Stimulated activated CD8-positive, alpha-beta memory T cell treated with anti-CD3 and anti-CD28 coated beads, Interleukin-7, amount 100 ng/mL, for 1 hour (primary cell): ENCODE measurements at regions not wholly inside any gene's neighbourhood (a gene's known extent, or its start where the extent isn't known, plus 50 kb on each side); places are given as distances from the start of the nearest gene placed in this dataset.
"Not testable (repeated sequence)": the region's sequence is repeated elsewhere in the genome, so short reads cannot be mapped to it uniquely, and the experiment has no call there.

Source experiments
- DNase-seq, 2 donors: peaks; one replicate each; pipeline ENCODE4 v3.0.0-alpha.2; 2020; ENCODE audit warnings: low read depth in 2 of 2

DNA sequence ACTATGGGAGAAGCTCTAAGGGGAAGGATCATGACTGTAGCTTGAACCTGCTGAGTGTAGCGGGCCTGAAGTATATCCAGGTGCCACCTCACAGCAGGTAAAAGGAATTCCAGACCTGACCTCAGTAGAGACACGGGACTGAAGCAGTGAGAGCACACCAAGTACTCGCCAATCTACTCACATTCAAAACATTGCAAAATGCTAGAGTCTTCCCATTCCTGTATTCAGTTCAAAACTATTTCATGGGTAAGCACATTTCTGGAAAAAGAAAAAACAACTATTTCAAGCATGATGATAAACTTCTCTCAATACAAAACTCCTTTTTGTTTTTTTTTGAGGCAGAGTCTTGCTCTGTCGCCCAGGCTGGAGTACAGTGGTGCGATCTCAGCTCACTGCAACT, 121.9 kb upstream of the AUTS2 start:
- DNase-seq: no peak

DNA sequence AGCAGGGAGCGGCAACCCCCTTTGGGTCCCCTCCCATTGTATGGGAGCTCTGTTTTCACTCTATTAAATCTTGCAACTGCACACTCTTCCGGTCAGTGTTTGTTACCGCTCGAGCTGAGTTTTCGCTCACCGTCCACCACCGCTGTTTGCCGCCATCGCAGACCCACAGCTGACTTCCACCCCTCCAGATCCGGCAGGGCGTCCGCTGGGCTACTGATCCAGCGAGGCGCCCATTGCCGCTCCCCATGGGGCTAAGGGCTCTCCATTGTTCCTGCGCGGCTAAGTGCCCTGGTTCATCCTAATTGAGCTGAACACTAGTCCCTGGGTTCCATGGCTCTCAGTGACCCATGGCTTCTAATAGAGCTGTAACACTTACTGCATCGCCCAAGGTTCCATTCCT, 115.6 kb upstream of the AUTS2 start:
- DNase-seq: no peak

DNA sequence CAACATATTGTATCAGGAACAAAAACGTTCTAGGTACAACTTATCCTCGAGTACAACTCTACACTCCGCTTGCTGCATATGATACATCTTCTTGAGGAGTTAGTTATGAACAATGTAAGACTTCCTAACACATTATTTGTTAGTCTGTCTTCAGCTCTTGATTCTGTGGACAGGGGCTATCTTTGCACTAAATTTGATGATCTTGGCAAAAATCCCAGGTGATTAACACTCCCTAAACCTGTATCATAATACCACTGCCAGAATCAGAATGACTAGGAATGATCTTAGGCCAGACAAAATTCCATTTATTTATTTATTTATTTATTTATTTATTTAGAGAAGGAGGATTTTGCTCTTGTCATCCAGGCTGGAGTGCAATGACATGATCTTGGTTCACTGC, 108.7 kb upstream of the AUTS2 start:
- no peak for DNase-seq

DNA sequence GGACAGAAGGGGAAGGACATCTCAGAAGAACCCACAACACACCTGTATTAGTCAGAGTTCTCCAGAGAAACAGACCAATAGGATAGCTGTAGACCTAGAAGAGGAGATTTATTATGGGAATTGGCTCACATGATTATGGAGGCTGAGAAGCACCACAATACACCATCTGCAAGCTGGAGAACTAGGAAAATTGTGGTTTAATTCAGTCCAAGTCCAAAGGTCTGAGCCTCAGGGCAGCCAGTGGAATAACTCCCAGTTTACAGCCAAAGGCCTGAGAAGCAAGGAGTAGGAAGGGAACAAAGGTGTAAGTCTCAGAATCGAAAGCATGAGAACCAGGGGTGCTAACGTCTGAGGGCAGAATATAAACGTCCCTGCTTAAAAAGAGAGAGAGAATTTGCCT, 99.6 kb upstream of the AUTS2 start:
- no peak for DNase-seq

DNA sequence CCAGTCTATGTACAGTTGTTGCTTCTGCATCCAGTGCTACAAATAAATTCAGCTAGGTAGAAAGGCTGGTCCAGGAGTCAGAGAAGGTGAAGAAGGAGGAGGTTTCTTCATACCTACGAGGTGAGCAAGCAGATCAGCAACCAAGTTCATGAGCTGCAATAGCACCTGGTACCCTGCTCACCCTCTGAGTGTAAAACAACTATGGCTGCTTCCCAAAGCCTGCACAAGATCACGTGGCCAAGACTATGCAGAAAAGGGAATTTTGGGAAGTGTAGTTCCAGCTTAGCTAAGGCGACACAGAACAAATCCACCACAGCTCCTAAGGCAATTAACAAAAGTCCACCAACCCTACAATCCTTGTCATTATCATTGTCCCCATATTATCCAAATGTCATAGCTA, 95.9 kb upstream of the AUTS2 start:
- DNase-seq: no peak

DNA sequence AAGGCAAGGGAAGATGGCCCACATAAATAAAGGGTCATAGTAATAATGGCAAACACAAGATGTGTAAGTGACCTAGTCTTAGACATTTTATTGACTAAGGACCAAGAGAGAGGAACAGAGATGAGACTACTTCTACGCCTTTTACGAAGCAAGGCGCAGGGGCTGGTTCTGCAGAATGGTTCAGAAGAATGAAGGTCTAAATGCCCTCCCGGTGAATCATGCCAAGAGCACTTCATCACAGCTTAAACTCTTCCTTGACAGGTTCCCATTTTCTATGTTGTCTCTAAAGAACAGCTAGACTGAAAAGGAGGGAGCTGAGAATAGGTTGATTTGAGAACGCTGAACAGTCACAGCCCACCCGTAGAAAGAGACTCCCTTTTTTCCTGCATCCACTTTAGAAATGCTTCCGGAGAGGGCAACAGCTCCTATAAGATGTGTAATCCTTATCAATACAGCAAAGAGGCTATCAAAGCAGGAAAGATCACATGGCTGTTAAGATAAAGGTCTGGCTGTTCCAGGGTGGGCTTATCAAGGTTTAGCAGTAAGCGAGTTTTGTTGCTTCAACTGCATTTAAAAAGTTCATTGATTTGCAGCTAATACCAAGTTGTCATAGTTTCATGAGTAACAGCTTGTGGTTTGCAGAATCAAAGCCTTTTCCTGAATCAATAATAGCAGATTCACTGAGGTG, 93.4 kb upstream of the AUTS2 start:
- DNase-seq: no peak

DNA sequence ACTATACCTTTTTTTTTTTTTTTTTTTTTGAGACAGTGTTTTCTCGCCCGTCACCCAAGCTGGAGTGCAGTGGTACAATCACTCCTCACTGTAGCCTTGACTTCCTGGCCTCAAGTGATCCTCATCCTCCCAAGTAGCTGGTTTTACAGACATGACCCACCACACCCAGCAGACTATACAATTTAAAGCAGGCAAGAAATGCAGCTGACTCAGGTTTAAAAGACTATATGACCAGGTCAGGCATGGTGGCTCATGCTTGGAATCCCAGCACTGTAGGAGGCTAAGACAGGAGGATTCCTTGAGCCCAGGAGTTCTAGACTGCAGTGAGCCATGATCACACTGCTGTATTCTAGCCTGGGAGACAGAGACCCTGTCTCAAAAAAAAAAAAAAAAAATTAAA, 89.5 kb upstream of the AUTS2 start:
- DNase-seq: no peak

DNA sequence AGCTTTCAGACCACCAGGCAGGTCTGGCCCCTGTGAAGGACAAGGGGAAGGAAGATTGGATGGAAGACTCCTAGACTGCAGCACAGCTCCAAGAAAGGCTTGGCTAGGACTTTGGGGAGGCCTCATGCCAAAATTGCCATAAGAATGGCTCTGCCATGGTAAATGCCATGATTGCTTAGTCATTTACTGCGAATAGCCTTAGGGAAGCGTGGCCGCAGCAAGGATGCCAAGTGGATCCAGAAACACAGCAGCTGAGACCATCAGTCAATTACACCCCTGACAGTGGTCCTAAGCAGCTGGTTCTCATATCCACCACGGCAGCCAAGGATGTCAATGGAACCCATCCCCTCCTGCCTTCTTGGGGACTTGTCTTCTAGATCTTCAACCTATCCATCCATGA, 88.2 kb upstream of the AUTS2 start:
- DNase-seq: no peak

DNA sequence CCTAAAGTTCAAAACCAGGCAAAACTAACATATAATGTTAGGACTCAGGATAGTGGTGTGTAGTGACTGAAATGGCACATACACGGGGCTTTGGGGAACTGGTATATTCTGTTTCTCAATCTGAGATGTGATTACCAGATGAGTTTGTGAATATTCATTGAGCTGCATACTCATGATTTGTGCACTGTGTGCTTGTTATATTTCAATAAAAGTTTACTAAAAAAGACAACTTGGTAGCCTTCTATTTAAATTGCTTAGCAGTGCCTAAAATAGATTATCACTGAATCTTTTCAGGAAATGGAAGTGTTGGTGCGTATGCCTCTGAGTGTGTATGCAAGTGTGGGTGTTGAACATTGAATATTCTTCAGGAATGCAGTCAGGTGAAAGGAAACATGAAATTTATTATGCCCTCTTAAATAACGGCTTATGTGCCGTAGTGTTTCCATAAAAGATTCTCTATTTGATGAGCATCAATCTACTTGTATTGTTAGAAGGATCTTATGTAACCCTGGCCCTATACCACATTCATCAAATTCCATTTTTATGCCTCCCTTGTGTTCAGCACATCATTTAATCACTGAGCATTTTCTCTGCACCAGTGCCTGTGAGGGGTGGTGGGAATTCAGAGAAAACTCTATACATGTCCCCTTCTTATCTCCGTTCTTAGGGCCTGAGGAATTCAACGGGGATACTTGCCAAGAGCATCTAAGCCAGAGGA, 82.6 kb upstream of the AUTS2 start:
- no peak for DNase-seq

DNA sequence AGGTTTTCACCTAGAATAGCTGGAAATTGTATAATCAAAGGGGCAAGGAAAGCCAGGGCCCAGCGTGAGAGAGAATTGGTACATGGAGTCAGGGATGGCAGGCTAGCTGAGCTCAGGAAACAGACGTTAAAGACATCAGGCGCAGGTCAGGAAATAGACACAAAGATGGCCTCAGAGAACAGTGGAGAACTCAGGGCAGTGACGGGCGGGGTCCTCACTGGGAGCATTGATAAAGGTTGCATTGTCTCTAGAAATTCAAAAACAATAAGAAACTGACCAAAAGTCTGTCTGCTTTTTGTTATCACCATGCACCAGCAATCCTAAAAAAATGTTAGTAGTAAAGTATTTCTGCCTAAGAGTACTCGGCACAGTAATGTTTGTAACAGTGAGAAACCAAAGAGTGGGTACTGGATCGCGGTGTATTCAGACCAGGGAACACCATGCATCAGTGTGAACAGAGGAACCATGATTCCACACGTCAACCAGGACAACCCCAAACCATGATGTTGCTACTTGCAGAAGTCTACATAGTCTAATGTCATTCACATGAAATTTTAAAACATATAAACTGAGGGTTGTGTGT, 81.9 kb upstream of the AUTS2 start:
- DNase-seq: no peak

DNA sequence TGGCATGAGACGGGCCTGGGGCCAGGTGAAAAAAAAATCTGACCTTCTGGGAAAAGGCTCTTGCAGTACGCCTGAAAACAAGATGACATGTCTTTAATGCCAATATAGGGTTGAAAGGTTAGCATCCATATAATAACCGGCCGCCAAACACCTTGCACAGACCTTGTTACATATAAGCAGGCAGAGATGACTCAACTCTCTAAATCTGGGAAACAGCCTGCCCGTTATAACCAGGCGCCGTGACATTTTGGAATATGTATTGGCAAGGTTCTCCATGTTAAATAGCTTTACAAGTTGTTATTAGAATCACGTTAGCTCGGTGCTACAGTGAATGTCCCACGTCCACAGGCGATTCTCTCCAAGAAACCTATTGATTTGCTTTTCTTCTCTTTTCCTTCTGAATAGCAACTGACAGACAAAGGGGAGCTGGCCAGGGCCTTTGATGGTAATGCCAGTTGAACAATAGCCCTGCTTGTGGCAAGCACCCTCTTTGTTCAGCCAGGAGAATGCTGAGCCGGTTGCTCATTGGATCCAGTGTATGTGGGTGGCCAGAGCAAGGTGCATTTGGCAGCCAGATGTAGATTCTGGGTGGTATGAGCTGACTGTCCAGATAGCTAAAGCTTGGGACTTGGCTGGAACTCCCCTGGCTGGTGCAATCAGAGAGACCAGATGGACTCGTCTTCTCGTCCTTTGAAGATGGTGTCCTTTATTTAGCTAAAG, 80.1 kb upstream of the AUTS2 start:
- no peak for DNase-seq

DNA sequence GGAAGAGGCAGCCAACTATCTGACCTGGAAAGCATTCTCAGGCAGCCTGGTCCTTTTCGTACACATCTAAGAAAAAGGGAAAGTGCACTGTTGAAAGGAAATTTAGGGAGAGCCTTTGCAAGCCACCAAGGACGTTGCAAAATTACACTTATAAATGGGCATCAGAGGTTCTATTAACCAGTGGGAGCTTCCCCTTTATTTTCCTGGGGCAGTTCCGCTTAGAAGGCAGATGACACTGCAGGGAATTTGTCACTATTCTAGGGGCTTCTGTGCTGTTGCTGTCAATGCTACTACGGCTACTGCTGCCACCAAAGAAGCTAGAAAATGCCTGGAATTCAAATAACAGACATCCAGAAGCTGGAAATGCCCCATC, 79.6 kb upstream of the AUTS2 start:
- no peak for DNase-seq

DNA sequence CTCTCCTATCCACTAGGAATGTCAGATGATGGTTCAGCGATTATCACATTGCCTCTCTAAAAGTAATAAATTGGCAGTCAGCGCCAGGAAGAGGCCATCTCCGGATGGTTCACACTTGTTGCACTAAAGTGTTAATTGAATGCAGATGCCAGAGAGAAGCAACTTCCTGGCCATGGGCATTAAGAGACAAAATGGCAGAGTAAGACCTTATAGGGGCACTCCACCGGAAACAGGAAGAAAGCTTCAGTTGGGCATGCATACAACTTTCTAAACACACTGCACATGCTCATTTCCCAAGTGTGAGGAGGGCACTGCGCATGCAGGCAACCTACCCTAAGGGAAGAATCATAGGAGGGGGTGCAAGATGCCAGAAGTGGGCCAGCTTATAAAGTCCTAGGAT, 71.7 kb upstream of the AUTS2 start:
- no peak for DNase-seq

DNA sequence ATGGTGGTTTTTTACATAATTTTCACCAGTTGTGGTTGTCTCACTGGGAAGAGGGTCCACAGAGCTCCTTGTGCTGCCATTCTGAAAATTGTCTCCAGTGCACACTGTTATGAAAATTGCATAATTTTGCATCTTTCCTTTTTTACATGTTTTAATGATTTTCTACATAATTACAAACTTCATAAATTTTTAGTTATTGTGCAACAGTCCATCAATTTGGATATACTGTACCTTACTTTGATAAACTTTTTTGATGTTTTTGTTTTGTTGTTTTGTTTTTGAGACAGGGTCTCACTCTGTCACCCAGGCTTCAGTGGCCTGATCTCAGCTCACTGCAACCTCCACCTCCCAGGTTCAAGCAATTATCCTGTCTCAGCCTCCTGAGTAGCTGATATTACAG, 70.6 kb upstream of the AUTS2 start:
- no peak for DNase-seq

DNA sequence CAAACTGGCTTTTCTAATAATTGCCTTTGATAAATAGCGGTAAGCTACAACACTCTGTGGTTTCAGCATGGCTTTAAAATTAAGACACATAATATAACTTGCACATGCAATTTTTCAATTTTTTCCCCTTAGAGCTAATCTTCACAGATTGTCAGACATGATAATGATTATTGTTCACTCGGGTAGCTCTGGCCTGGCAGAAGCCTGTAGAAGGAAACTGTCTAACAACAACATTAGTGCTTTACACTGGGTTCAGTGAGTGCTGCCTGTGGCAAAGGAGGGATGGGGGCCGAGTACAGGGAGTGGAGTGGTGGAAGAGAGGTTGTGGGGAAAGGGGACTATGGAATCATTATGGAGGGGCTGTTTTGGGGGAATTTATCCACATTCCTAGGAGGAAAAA, 67.2 kb upstream of the AUTS2 start:
- no peak for DNase-seq

DNA sequence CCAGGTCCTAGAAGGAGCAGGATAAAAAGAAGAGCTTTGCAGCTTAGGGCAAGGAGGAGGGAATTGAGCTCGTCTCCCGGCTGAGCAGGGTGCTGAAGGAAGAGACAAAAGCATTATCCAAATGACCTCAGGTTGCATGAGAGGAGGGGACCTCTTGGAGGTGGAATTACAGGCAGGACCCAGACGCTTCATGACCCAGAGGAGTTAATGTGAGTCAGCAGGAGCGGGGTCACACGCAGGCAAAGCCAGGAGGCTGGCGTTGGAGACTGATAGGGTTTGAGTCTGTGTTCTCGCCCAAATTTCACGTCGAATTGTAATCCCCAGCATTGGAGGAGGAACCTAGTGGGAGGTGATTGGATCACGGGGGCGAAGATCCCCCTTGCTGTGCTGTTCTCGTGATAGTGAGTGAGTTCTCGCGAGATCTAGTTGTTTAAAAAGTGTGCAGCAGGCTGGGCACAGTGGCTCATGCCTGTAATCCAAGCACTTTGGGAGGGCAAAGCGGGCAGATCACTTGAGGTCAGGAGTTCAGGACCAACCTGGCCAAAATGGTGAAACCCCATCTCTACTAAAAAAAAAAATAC, 63.7 kb upstream of the AUTS2 start:
- no peak for DNase-seq

DNA sequence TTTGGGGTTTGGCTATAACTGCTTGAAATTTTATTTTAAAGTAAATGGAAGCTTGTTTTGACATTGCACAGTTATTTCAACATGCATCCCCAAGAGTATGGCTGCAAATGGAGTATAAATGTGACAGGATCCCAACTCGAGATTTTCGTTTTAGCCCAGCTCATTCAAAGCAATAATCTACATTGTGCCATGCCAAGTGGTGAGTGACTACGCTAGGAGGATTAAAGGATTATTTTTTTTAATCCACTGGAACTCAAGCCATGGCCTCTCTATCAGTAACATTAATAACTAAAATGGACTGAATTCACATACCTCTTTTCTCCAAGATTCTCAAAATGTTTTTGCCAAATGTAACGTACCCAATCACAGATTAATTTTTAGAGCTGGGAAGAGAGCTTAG, 60.6 kb upstream of the AUTS2 start:
- no peak for DNase-seq

DNA sequence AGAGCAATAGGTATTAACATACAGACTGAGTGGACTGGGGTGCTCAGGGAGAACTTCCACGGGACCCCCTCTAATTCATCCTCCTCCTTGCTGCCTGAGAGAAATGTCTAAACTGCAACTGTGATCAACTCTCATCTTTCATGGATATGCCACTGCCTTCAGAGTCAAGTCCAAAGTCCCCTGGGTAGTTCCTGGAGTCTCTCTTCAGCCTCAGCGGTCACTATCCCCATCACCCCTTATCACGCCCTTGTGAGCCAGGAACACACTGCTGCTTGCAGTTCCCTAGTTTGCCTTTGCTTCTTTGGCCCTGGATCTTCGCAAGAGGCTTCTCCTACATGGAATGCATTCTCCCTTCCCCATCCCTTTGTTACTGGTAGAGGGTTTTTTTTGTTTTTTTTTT, 58.7 kb upstream of the AUTS2 start:
- no peak for DNase-seq

DNA sequence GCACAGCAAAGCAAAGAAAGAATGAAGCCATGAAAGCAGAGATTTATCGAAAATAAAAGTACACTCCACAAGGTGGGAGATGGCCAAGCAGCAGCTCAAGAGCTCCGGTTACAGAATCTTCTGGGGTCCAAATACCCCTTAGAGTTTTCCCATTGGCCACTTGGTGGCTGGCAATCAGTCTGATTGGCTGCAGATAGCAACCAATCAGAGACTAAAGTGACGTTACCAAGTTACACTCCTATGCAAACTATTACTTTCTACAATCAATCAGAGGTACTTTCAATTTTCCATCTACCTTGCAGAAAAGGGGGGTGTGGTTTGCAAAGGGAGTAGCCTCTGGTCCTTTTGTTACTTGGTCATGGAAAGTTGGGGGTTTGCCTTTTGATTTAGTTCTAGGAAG, 58.0 kb upstream of the AUTS2 start:
- DNase-seq: no peak

DNA sequence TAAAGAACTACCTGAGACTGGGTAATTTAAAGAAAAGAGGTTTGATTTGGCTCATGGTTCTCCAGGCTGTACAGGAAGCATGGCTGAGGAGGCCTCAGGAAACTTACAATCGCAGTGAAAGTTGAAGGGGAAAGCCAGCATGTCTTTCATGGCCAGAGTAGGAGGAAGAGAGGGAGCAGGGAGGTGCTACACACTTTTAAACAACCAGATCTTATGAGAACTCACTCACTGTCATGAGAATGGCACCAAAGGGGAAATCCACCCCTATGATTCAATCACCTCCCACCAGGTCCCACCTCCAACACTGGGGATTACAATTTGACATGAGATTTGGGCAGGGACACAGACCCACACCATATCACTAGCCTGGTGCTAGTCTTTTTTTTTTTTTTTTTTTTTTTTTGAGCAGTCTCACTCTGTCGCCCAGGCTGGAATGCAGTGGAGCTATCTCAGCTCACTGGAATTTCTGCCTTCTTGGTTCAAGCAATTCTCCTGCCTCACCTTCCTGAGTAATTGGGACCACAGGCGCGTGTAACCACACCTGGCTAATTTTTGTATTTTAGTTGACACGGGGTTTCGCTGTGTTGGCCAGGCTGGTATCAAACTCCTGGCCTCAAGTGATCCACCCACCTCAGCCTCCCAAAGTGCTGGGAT, 56.4 kb upstream of the AUTS2 start:
- not testable (repeated sequence) for DNase-seq

DNA sequence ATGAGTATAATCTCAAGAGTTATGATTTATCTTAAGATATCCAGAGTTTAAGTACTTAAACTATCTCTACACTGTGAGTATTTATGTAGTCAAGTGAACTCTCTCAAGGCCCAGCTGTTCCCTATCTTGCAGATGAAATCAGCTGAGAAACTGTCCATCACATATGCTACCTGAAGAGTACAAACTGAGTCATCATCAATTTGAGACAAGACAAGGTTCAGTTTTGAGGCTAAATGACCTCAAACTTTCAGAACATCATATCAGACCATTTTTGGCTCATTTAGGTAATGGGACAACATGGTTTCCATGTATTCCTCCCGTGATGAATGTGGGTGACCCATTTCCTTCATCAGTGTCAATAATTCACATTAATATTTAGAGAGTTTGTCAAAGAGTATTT, 53.1 kb upstream of the AUTS2 start:
- DNase-seq: no peak
